T-helper 9 cell (primary cell): ENCODE measurements at regions not wholly inside any gene's neighbourhood (a gene's known extent, or its start where the extent isn't known, plus 50 kb on each side); places are given as distances from the start of the nearest gene placed in this dataset.

Source experiments
- DNase-seq: peaks from one replicate; pipeline ENCODE4 v3.0.0-alpha.2; 2020

DNA sequence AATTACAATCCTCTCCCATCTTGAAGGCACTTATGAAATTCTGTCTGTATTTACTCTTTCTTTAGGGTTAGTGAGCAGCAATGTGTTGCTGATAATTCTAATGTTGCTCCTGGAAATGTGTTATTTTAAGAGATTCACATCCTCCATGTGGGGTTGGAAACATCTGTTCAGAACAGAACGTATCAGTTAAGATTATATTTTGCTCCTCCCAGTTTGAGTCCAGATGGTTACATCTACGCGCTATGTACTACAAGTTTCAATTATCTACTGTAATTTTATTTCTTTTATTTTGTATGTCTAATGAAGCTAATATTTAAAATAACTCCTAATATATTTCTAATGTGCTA is 250.6 kb upstream of the KLF6 start:
- DNase-seq, result no peak

DNA sequence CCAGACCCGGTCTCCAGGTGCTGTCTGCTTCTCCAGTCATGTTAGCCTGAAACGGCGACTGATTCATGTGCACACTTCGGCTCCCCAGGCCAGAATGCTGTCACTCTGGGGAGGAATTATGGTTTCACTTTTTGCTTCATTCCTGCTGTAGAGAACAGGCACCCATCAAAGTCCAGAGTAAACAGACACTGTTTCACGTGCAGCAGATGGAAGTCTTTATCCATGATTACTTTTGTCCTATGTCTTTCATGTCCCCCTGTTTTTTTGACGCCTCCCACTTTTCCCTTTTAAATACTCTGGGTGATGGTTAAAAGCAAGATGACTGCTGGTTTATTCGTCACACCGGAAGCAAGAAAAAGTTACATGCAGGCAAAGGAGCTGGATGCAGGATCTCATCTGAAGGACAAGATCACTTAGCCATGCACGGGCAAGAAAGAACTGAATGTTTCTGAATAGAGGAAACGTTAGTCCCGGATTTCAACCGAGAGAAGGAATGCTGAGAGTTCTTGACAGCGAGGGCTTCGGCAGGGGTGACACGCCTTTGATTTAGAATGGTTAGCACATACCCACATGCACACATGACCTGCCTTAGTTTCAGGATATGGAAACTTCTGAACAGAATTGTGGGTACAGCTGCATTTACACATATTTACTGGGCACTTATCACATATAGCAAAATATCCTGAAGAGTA is 250.0 kb upstream of the KLF6 start:
- no peak for DNase-seq

DNA sequence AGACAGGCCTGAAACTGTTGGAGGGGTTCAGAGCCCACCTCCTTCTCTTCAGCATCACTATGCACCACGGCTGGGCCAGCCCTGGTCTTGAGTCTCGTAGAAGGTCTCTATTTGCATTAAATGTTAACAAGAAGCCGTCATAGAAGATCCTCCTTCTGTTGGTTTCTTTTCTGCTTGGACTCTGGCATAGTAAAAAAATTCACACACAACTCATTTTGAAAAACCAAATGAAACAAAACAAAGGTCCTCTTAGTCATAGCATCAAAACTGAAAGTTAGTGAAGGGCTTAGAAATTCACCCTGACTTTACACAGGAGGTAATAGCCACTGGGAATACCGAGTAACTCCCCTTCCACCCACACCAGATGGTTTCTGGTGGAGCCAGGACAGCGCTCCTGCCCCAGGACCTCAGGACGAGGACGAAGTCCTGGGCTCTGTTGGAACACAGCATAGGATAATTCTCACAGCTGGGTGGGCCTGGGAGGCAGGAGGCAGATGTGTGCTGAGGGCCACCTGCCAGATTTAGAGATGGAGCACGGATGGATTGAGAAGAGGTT is 248.4 kb upstream of the KLF6 start:
- no peak for DNase-seq

DNA sequence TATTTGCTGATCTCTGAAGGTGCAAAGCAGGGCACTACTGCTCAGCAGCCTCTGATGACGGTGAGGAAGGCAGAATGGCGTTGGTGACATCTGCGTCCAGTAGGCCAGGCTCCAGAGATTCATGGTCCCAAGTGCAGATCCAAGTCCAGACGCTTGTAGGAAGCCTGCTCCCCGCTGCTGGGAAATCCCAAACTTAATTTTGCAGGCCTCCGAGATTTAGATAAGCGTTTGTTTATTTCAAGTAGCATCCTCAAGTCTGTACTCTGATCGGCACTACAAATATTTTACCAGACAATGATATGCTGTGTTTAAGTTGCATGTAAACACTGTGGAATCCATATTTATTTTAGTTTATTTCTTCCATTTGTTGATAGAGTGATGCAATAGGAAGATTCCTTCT is 244.9 kb upstream of the KLF6 start:
- DNase-seq, result no peak

DNA sequence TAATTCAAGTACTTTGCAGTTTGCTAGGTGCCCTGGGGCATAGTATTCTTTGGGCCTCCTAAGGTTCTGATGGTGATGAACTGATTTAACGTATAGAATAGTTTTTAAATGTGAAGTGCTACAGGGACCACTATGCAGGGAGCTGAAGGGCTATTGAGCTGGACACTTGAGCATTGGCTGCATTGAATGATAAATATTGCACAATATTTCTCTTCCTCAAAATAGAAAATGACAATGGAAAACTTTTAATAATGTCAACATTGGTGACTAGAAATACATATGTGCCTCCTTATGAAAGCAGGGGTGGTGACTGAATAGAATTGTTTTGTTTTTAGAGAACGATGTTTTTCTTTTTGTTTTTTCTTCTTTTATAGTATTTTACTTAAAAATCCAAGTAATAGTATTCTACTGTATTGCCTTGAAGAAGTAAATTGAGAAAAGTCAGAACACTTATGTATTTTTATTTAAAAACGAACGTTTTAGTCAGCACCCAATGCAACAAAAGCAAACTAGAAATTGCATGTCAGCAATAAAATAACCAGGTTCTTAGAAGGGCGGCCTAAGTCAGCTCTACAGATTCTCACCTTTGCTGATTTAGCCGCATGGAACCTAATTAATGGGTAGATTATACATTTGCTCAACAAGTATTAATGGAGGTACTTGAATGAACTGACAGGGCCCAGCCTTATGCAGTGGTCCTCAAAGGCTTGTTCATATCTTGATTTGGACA is 244.0 kb upstream of the KLF6 start:
- DNase-seq, result no peak

DNA sequence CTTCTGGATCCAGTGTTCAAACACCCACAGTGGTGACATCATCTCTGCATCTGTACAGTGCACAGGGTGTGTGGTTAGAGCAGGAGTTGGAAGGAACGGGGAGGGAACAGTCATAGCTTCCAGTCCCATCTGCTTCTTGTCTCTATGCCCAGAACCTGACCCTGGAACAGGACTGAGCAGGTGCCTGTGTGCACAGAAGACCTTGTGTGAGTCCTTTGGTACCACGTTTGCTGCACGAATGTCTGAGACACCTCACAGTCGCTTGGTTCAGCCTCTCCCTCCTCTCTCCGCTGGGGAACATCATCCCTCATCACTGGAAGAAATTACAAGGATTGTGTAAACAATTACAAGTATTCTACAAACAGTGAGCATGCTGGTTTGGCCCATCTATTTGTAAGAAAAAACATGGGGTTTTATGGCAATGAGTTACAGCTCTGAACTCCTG is 243.0 kb upstream of the KLF6 start:
- DNase-seq, result no peak

DNA sequence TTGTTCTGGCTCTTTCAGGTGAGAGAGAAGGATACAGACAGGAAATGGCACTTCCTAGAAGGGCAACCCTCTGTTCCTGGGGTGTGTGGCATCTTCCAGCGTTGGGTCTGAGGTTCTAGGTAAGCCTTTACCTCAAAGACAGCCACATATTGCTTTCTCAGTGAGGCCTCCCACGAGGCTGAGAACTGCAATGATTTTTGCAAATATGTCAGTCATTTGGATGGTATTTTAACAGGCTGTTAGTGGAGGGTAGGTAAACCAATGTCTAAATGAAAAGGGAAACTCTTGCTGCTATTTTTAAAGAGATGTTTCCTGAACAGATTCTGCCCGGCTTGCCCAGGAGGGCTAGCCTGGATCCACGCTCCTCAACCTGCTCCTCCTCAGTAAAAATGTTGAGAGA is 240.3 kb upstream of the KLF6 start:
- no peak for DNase-seq

DNA sequence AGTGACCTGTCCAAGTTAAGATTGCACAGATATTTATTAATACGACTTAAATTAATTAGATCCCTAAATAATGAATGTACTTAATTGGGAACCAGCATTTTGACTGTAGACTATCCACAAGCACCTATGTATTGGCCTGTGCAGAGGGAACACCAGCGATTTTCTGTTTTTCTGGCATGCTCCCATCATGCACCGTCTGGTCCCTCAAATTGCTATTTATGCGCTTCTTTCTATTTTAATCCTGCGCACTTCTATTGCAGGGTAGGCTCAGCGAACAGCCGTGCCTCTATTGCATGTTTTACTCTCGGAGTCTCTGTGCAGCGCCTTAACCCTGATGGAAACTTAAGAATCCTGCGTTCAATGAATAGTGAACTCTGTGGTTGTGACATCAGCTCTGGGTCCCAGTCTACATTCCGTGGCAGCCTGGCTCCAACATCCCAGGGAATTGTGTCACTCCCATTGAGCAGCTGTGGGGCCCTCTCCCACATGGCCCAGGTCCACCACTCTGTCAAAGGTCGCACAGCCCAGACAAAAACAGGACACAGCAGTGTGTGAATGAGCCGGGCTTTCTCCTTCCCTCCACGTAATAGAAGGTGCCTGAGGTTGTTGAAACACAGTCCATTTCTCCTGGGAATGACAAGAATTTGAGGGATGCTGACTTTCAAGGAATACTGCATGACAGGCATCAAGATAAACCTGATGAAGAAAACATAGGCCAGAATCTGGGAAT is 239.7 kb upstream of the KLF6 start:
- no peak for DNase-seq

DNA sequence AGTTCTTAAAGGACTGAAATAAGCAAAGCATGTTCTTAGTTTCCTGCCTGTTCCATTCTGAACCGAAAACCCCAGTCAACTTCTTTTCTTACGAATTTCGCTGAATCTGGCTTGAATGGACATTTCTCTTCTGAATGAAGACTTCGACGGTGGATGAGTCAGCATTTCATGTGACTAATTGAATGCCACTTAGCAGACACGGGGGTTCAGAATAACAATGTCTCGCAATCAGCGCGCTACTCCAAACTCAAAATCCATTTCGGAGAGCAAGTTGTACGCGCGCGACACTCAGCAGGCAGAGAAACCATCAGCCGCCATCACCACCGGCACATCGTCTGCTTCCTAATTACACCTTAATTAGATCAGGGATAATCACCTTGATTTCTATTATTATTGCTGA is 239.0 kb upstream of the KLF6 start:
- no peak for DNase-seq

DNA sequence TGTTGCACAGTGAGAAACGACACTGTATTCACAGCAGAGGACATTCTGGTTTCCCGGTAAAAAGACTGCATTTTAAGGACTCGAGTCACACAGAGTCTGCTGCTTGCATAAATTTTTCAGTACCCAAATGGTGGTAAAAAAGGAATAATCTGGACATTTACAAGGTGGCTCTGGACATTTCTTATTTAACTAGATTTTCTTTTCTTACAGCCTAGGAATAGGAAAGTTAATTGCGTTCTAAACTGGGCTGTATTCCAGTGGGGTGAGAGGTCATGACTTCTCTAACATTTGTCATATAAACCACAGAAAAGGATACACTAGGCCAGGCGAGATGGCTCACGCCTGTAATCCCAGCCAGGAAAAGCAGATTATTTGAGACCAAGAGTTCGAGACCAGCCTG is 237.5 kb upstream of the KLF6 start:
- DNase-seq, result no peak

DNA sequence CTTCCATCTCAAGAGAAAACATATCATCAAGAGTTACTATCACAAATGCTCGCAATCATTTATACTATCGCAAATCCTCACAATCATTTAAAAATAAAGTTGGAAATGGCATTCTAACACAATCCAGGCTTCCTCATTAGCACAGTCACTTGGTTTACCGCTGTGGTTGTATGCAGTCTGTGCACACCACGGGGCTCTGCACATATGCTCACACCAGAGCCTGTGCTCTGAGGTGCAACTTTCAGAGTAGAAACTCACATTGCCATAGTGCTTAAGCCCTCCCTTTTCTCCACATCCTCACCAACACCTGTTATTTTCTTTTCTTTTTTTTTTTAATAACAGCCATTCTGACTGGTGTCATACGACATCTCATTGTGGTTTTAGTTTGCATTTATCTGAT is 235.6 kb upstream of the KLF6 start:
- DNase-seq, result no peak

DNA sequence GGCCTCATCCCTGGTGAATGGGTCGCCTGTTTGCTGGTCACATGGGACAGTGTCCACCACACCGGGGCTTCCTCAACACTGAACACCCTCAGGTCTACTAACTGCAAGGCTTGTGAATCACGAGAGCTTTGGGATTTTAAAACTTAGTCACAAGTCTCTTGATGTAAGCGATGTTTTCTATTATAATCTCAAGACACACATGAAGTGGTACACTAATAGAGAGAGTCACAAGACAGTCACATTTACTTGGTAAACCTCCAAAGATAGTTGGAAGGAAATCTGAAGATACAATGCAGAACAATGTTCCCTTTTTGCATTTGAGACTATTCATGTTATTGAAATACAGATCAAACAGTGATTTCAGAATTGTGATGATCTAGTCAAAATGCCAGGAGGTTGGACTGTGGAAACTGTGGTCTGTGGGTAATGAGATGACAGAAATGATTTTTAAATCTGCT is 233.1 kb upstream of the KLF6 start:
- no peak for DNase-seq

DNA sequence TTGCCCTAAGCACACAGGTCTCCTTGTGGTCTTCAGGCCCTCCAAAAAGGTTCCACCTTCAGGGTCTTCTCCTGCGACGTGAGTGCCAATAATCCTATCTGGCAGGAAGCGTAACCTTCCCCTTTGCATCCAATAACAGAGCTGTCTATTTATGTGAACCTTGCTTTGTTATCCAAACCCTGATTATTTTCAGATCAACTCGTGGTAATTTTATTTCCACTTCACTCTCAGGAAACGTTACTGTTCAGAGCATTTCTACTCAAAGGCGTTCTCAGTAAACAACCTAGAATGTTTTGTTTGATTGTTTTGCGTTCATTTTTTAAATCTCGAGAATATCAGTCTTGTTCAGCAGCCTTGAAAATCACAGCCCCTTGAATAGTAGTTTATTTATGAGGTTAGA is 232.3 kb upstream of the KLF6 start:
- DNase-seq, result no peak

DNA sequence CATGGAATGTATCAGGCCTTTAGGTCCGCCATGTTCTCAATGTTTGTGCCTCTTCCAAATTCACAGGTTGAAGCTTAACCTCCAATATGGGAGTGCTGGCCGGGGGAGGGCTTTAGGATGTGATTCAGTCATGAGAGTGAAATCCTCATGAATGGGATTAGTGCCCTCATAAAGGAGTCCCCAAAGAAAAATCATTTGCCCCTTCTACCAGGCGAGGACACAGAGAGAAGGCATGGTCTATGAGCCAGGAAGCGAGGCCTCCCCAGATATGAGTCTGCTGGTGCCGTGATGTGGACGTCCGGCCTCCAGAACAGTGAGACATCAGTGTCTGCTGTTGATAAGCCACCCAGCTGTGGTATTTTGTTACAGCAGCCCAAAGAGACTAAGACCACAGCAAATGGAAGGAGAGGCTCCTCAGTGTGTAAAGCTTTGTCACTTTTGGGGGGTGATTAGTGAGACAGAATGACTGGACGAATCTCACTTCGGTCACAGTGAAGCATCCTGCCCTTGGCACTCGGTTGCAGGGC is 231.3 kb upstream of the KLF6 start:
- no peak for DNase-seq

DNA sequence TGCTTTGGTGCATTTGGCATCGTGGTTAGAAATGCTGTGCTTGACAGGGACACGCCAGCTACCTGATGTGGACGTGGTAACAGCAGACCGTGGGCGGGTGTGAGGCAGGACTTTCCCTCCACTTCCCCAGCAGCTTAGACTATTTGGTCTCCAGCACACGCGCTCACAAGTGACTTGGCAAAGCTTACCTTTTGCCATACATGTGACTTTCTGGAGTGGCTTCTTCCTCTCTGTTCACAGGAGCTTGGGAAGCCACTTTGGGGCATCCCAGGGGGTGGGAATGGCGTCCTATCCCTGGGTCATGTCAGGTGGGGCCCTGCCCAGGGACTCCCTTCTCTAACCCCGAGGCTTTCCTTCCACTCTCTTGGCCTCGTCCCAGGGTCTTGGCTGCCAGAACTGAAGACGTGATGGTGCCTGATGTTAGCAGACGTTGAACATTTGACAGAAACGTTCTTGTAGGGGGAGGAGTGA is 228.7 kb upstream of the KLF6 start:
- DNase-seq, result no peak

DNA sequence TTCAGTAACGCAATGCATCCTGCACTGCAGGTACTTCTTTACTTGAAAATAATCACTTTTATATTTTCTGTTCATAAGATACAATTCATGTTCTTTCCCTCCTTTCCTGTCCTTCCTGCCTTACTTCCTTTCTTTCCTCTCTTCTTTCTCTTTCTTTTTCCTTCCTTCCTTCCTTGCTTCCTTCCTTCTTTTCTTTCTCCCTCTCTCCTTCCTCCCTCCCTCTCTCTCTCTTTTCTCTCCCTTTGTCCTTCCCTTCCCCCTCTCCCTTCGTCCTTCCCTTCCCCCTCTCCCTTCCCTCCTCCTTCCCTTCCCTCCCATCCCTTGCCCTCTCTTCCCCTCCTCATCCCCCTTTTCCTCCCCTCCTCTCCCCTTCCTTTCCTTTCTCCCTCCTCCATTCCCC is 227.8 kb upstream of the KLF6 start:
- DNase-seq, result no peak

DNA sequence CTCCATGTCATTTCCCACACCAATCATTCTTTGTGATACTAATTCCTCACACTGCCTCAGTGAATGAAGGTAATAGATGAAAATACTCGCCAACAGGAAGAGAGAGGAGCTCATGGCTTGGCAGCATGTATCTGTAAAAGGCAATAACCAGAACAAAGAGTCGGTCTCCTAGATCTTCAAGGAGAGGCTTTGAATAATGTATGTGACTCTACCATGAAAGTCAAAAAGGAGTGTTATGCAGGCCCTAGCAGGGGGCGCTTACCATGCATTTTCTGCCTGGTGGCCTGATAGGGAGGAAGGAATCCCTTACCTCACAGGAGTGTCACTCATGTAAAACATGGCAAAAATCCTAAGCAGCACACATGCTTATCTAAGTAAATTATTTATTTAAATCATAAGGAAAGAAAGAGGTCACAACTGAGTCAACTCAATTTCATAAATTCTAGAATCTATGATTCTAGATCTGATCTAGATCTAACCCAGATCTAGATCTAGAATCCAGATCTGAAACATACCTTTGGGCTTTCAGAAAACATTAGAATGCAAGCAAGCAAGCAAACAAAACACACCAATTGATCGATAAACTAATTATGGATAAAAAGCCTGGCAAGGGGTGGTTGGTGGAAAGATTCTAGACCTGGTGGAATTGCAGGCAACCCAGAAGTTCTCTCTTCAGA is 226.3 kb upstream of the KLF6 start:
- DNase-seq, result no peak

DNA sequence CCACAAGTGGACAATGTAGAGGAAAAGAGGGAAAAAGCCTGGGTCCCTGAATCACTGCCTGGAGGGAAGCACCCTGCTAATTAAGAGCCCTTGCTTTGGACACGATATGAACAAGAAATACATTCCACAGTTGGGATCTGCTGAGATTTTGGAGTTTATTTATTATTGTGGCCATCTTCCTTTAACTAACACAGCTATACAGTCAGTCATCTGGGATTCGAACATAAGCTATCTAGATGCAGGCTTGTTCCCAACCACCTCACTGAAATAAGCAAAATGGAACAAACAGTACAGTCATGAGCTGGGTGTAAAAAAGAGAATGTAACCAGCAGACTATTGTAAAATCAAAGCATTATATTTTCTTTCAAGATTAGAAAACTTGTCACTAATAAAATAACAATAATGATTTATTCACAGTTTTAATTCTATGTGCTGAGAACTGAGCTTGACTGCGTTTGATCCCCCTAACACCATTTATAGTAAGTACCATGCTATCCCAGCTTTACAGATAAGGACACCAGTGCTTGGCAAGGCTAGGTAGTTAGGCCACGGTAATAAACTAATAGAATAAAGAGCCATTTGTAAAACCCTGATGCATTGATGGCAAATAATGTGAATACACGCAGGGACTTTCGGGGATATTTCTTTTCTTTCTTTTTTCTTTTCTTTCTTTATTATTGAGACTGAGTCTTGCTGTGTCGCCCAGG is 223.8 kb upstream of the KLF6 start:
- DNase-seq, result no peak

DNA sequence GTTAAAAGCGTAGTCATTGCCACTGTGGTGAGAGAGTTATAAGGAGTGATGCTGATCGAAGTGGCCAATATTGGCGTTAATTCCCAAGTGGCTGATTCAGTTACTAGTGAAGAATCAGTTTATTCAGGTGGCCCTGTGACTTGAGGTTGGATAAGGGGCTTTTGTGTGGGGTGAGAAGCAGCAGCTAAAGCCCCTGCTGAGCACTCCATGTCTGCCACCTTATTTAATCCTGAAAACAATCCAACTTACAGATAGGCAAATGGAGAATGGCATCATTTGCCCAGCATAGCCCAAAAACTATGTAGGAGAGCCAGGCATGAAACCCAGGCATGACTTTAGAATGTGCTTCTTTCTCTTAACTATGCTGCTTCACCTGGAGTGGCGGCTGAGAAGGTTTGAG is 222.8 kb upstream of the KLF6 start:
- DNase-seq, result no peak

DNA sequence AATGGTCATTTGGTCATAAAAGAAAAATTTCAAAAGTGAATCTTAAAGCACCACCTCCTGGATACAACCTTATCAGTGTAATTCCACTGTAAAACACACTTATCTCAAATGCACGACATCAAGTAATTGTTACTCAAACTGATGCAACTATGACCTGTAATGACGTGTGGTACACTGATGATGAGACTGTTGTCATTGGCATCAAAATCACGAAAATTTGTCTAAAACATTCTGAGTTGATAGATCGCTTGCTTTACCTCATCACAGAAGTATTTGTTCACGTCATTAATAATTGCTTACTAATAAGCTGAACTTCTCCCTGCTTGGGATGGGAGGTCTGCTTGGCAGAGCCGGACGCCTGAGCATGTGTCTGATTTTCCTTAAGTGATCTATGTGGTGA is 221.8 kb upstream of the KLF6 start:
- DNase-seq, result no peak

DNA sequence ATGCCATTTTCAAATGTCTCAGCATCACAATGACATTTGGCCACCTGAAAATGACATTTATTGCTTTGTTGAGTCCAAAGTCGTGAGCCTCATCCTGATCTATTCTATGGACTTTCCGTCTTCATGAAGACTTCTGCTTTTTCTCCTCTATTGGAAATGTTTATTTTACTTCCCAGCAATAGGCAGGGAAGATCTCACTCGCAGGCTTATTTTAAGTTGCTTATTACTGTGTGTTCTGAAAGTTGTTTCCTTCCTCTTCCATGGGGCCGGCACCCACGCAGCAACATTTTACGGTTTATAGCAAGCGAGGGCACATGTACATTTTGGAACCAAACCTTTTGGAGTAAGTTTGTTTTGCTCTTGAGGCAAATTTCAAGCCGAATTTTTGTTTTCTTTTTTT is 221.0 kb upstream of the KLF6 start:
- DNase-seq, result no peak

DNA sequence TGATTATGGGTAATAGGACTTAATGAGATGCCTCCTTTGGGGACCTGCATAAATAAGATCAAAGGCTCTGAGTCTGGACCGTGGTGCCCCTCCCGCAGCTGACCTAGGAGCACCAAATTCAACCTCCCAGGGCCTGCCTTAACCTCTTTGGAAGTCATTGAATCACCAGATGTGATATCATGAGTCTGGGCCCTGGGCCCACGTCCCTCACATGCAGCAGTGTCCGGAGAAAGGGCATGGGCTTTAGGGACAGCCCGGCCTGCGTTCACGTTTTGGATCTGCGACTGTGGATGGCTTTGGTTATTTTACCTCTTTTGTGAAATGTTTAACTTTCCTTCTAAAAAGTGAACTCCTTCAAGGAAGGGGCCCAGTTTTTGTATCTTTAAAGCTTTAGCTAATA is 220.0 kb upstream of the KLF6 start:
- no peak for DNase-seq
